ENCODE measurements at regions not wholly inside any gene's neighbourhood (a gene's known extent, or its start where the extent isn't known, plus 50 kb on each side); places are given as distances from the start of the nearest gene placed in this dataset.

DNA sequence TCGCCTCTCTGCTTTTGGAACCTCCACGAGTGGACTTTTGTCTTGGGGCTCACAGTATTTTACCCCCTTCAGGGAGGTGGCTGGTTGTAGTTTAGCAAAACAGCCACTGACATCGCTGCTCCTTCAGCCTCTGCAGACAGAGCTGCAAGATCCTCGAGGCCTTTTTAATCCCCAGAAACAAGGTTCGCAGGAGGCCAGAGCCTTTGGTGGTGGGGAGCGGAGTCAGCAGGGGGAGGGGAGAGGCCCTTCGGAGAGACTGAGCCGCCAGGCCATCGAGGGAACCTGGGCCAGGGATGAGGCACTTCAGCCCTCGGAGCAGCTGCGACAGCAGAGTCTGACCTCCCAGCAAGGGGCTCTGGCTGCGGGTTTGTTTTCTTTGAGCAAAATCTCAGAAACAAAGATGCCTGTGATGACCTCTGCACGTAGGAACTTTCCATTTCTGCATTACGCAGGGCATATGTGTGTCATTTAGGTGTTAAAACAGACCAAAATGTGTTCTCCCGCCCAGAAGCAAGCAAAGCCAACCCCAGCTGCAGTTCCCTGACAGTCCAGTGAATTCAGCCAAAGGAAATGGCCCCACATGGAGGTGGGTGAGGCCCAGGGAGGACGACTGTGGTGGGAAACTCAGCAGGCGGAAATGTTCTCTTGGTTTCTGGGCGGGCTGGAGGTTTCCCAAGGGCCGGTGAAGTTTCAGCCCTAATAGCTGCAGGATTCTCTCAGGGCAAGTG, 171.2 kb upstream of the SULF2 start:
- POLR2A ChIA-PET, result interaction anchor here (1.1 kb wide), 1 partner anchor 17 kb away, joined by 3 read pairs; no protein-coding TSS in a partner anchor
- no peak for TF ChIP-seq ZBTB2 (CRISPR knock-in tag; IDR thresholded peaks at IDR 0.05; ENCODE audit: low read depth)
- 0 out of 2 replicates have a peak, but pooled peaks have one; percentile 44 for TF ChIP-seq DZIP1 (CRISPR knock-in tag; IDR thresholded peaks at IDR 0.05)
- TF ChIP-seq, protein P1, sequence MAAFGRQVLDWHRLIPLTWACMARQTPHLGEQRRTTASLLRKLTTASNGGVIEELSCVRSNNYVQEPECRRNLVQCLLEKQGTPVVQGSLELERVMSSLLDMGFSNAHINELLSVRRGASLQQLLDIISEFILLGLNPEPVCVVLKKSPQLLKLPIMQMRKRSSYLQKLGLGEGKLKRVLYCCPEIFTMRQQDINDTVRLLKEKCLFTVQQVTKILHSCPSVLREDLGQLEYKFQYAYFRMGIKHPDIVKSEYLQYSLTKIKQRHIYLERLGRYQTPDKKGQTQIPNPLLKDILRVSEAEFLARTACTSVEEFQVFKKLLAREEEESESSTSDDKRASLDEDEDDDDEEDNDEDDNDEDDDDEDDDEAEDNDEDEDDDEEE (CRISPR knock-in tag; IDR thresholded peaks at IDR 0.05), result peak; percentile 28; the same call in 1 of the 2 replicates
- TF ChIP-seq ZNF768 (CRISPR knock-in tag; IDR thresholded peaks at IDR 0.05), result no peak
- 0 out of 2 replicates have a peak, but pooled peaks have one; percentile 31 for TF ChIP-seq ZNF350 (CRISPR knock-in tag; IDR thresholded peaks at IDR 0.05; ENCODE audit: borderline replicate concordance, low read depth)
- TF ChIP-seq ZNF777 (CRISPR knock-in tag; IDR thresholded peaks at IDR 0.05), result no peak
- 0 out of 2 replicates have a peak, but pooled peaks have one; percentile 6 for TF ChIP-seq ZNF572 (CRISPR knock-in tag; IDR thresholded peaks at IDR 0.05)
- 0 out of 2 replicates have a peak, but pooled peaks have one; percentile 59 for TF ChIP-seq ZNF567 (CRISPR knock-in tag; IDR thresholded peaks at IDR 0.05; ENCODE audit: borderline replicate concordance)
- no peak for TF ChIP-seq IRF9 (CRISPR knock-in tag; IDR thresholded peaks at IDR 0.05; ENCODE audit: borderline replicate concordance)
- no peak for TF ChIP-seq ZBTB39 (CRISPR knock-in tag; IDR thresholded peaks at IDR 0.05)
- 0 out of 2 replicates have a peak, but pooled peaks have one; percentile 34 for TF ChIP-seq KLF13 (CRISPR knock-in tag; IDR thresholded peaks at IDR 0.05)
- no peak for TF ChIP-seq PCBP2 (optimal IDR thresholded peaks at IDR 0.05; ENCODE audit: low read depth, low read length, poor library complexity, severe bottlenecking)
- no peak for TF ChIP-seq ZBTB7A (CRISPR knock-in tag; IDR thresholded peaks at IDR 0.05)
- no peak for TF ChIP-seq TP53 (CRISPR knock-in tag; conservative IDR thresholded peaks at IDR 0.05)
- TF ChIP-seq CBX1 (IDR thresholded peaks at IDR 0.05; ENCODE audit: low read depth), result no peak

More for the DNA sequence above, 171.2 kb upstream of the SULF2 start:
- 45% methylated on average over 19 of the region's 19 CpGs for WGBS (ENCODE audit: low lambda C conversion rate)
- H3K79me2 ChIP-seq (ENCODE audit: insufficient read depth, low read length), result no peaks in the 10 kb centered on the region
- no peak for DNase-seq (ENCODE audit: low spot score)
- no TSS peak for BruUV-seq (replicated peaks)
- H3K4me3 ChIP-seq (replicated peaks in 1 of 3; ENCODE audit: insufficient read depth in 1 of 3, low read depth in 2 of 3, low read length in 3 of 3), result peak overlapping the region in 1 of 3 experiments; percentile 11; a peak in 1 of 6 replicates
- no peak overlapping the region for H3K27ac ChIP-seq (ENCODE audit: extremely low read length, insufficient read depth, low read length)
- FAIRE-seq, result no peak
- CTCF ChIA-PET (ENCODE audit: low intra/inter-chr PET ratio, low total read pairs), result no interaction called here
- no peak for ATAC-seq
- H4K20me1 ChIP-seq (ENCODE audit: insufficient read depth, low read length), result no peaks in the 10 kb centered on the region
- H3K27me3 ChIP-seq (ENCODE audit: control insufficient read depth in 1 of 2, insufficient read depth in 2 of 2, low read length in 2 of 2), result peaks cover 3 to 55% of the 10 kb centered on the region in 2 experiments; a peak in 4 of 5 replicates
- in situ Hi-C loops (cut with HindIII; ENCODE audit: extremely low pct_ligation_motif_present, low pct_unique_long_range_greater_than_20kb), result no loop called here
- H3K4me1 ChIP-seq (ENCODE audit: insufficient read depth, low read length), result peaks cover 36% of the 10 kb centered on the region
- H2AFZ ChIP-seq (ENCODE audit: low read length), result no peak overlapping the region
- no peak overlapping the region for H3K9ac ChIP-seq (ENCODE audit: insufficient read depth, low read depth, low read length)
- intact Hi-C loops (cut with micrococcal nuclease; ENCODE audit: unreplicated experiment), result no loop called here
- H3K36me3 ChIP-seq (replicated peaks in 1 of 2; ENCODE audit: control insufficient read depth in 1 of 2, insufficient read depth in 2 of 2, low read length in 2 of 2), result no peaks in the 10 kb centered on the region
- no peaks in the 10 kb centered on the region for H3K9me3 ChIP-seq (ENCODE audit: low read length)
- peak overlapping the region; percentile 43 for H3K4me2 ChIP-seq (ENCODE audit: low read depth, low read length)
